ENCODE measurements at regions not wholly inside any gene's neighbourhood (a gene's known extent, or its start where the extent isn't known, plus 50 kb on each side); places are given as distances from the start of the nearest gene placed in this dataset.

DNA sequence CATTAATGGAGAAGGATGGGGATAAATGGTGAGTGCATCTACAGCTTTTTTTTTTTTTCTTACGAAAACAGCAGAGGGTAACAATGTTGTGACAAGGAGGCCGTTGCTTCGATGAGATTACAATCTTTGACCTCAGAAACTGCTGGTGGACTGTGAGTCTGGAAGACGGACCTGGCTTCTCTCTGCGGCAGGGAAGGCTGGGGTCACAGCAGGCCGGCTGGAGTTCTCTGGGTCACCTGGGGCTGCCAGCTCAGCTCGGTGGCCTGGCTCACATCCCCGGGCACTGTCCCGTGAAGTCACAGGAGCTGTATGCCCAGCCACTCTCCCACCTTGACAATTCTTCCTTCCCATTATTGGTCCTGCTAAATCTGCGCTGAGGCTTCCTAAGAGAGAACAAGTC is 160.8 kb downstream of the ACKR3 start:
- TF ChIP-seq, protein P1, sequence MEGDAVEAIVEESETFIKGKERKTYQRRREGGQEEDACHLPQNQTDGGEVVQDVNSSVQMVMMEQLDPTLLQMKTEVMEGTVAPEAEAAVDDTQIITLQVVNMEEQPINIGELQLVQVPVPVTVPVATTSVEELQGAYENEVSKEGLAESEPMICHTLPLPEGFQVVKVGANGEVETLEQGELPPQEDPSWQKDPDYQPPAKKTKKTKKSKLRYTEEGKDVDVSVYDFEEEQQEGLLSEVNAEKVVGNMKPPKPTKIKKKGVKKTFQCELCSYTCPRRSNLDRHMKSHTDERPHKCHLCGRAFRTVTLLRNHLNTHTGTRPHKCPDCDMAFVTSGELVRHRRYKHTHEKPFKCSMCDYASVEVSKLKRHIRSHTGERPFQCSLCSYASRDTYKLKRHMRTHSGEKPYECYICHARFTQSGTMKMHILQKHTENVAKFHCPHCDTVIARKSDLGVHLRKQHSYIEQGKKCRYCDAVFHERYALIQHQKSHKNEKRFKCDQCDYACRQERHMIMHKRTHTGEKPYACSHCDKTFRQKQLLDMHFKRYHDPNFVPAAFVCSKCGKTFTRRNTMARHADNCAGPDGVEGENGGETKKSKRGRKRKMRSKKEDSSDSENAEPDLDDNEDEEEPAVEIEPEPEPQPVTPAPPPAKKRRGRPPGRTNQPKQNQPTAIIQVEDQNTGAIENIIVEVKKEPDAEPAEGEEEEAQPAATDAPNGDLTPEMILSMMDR (IDR thresholded peaks at IDR 0.05): no peak
- TF ChIP-seq POLR2A (IDR thresholded peaks at IDR 0.05): no peak
